ENCODE measurements at regions not wholly inside any gene's neighbourhood (a gene's known extent, or its start where the extent isn't known, plus 50 kb on each side); places are given as distances from the start of the nearest gene placed in this dataset.

DNA sequence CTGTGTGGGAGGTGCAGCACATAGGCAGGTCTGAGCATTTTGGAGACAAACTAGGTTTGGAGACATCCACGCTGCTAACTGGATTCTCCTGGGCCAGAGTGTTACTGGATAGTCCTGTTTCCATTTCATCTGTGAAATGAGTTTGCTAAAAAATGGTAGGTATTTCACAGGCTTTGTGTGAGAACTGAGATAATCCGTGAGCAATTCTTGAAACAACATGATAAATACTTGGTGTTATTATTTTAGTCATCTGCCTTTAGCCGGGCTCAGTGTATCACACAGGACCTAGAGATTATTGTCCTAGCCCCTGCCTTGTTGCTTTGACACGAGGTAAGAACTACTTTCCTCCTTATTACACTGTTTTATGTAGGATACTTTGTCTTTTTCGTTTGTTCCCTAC, 63.0 kb downstream of the PRR18 start:
- no peak for TF ChIP-seq CTCF (IDR thresholded peaks at IDR 0.05; ENCODE audit: low read depth, low read length, poor library complexity, severe bottlenecking)
- TF ChIP-seq EZH2phosphoT487 (IDR thresholded peaks at IDR 0.05; ENCODE audit: borderline replicate concordance, low read length), result no peak
